ENCODE measurements at regions not wholly inside any gene's neighbourhood (a gene's known extent, or its start where the extent isn't known, plus 50 kb on each side); places are given as distances from the start of the nearest gene placed in this dataset.
A peak's percentile ranks its signal among the peaks of the same experiment; 100 is the strongest.

GRCh38 chr9:111152614-111153406 lies 114.5 kb upstream of the LPAR1 start:
- in situ Hi-C loops (cut with MboI; ENCODE audit: low pct_unique_long_range_greater_than_20kb, low sequenced_read_pairs, unreplicated experiment) = no loop called here
- TF ChIP-seq, protein P1, sequence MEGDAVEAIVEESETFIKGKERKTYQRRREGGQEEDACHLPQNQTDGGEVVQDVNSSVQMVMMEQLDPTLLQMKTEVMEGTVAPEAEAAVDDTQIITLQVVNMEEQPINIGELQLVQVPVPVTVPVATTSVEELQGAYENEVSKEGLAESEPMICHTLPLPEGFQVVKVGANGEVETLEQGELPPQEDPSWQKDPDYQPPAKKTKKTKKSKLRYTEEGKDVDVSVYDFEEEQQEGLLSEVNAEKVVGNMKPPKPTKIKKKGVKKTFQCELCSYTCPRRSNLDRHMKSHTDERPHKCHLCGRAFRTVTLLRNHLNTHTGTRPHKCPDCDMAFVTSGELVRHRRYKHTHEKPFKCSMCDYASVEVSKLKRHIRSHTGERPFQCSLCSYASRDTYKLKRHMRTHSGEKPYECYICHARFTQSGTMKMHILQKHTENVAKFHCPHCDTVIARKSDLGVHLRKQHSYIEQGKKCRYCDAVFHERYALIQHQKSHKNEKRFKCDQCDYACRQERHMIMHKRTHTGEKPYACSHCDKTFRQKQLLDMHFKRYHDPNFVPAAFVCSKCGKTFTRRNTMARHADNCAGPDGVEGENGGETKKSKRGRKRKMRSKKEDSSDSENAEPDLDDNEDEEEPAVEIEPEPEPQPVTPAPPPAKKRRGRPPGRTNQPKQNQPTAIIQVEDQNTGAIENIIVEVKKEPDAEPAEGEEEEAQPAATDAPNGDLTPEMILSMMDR (IDR thresholded peaks at IDR 0.05; ENCODE audit: extremely low read depth, insufficient read depth, missing control alignments) = no peak
- DNase-seq (ENCODE audit: low spot score) = no peak

- no peak for DNase-seq (ENCODE audit: low spot score)
- in situ Hi-C loops (cut with MboI; ENCODE audit: low pct_unique_long_range_greater_than_20kb, low sequenced_read_pairs, unreplicated experiment) = no loop called here
- TF ChIP-seq, protein P1 (IDR thresholded peaks at IDR 0.05; ENCODE audit: extremely low read depth, insufficient read depth, missing control alignments) = peak; percentile 25
These were observed 113.3 kb upstream of the LPAR1 start for GRCh38 chr9:111151537-111151936.

- TF ChIP-seq, protein P1 (IDR thresholded peaks at IDR 0.05; ENCODE audit: extremely low read depth, insufficient read depth, missing control alignments) = no peak
- no peak for DNase-seq (ENCODE audit: low spot score)
- in situ Hi-C loops (cut with MboI; ENCODE audit: low pct_unique_long_range_greater_than_20kb, low sequenced_read_pairs, unreplicated experiment) = no loop called here
These were observed 111.9 kb upstream of the LPAR1 start for GRCh38 chr9:111150181-111150580.

DNA sequence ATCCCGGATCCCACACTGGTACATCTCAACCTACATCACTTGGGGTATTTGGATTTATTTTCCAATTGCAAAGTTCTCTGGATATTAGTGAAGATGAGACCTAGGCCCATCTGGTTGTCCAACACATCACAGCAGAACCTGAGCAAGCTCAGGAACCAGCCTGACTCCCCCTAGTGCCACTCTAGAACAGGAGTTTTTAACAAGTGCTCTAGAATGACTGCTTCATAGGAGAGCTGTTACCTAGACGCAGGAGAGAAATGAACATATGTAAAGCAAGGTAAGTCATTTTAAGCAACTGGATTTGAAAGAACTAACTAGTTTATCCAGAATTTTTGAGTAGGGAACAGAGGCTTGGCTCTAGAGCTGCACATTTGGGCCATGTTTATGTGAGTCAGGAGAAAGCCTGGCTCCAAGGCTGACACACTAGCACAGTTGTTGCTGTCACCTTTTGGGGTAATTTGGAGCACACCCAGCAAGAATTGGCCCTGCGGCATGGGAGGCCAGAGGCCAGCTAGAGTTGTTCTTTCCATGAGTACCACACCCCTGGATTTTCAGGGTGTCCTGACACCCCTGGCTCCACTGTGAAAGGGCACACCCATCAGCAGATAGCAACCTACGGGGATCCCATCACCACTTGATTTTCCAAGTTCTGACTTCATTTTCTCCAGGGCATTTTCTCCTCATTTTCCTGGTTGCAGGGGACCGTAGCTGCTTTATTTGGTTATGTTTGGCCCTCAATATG lies 110.9 kb upstream of the LPAR1 start:
- TF ChIP-seq, protein P1 (IDR thresholded peaks at IDR 0.05; ENCODE audit: extremely low read depth, insufficient read depth, missing control alignments) = peak; percentile 23
- no peak for DNase-seq (ENCODE audit: low spot score)
- in situ Hi-C loops (cut with MboI; ENCODE audit: low pct_unique_long_range_greater_than_20kb, low sequenced_read_pairs, unreplicated experiment) = no loop called here

DNA sequence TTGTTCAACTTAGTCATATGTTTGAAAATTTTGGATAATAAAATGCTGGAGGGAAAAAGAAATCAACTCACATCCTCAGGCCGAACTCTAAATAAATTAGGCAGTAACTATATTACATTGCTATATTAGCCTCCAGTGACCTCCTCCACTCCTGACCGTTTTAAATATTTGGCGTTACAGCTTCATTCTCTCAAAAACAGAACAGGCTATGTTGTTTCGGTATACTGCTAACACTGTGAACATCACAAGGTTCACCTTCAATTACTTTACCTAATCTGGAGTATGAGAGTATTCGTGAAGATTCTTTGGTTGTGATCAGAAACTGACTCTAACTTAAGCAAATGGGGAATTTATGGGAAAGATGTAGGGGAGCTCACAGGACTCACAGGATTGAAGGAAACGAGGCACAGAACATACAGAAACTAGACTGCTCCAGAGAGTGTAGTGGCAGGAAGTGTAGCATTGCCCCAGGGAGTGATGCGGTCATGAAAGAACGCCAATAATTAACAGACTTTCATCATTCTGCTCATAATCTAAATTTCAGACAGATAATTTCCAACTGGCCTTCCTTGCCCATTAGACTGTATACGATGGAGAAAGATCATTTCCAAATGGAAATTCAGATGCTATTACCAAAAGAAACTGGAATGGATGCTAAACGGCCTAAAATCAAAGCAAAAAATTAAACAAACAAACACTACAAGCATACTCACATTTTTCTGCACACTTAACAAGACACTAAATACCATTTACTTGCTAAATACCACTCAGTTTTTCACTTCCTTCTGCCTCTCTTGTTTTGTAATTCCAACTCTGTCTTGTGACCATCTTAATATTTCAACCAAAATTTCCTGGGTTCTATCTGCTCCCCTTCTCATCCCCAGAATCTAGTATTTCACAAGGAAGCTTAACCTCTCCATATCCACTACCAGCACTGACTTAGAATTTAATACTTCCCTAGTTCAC lies 110.1 kb upstream of the LPAR1 start:
- in situ Hi-C loops (cut with MboI; ENCODE audit: low pct_unique_long_range_greater_than_20kb, low sequenced_read_pairs, unreplicated experiment) = no loop called here
- TF ChIP-seq, protein P1 (IDR thresholded peaks at IDR 0.05; ENCODE audit: extremely low read depth, insufficient read depth, missing control alignments) = no peak
- no peak for DNase-seq (ENCODE audit: low spot score)

DNA sequence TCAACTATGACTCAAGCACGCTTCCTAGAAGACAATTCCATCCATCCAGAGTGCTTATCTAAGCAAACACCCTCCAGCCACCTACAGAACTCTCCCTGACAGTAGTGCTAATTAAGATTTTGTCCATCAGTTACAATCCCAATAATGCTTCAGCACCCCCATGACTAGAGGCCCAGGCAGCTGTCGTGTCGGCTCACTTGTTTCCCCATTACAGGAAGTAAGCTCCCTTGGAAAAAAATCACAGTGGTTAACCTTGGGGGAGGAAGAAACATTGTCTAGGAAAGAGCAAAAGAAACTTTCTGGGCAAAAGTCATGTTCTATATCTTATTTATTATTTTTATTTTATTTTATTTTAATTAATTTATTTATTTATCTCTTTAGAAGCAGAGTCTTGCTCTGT lies 108.8 kb upstream of the LPAR1 start:
- in situ Hi-C loops (cut with MboI; ENCODE audit: low pct_unique_long_range_greater_than_20kb, low sequenced_read_pairs, unreplicated experiment) = no loop called here
- no peak for DNase-seq (ENCODE audit: low spot score)
- TF ChIP-seq, protein P1 (IDR thresholded peaks at IDR 0.05; ENCODE audit: extremely low read depth, insufficient read depth, missing control alignments) = no peak

All from GM13977 (cell line).